Urothelium cell line (cell line): ENCODE measurements at regions not wholly inside any gene's neighbourhood (a gene's known extent, or its start where the extent isn't known, plus 50 kb on each side); places are given as distances from the start of the nearest gene placed in this dataset.
A peak's percentile ranks its signal among the peaks of the same experiment; 100 is the strongest.
"Not testable (repeated sequence)": the region's sequence is repeated elsewhere in the genome, so short reads cannot be mapped to it uniquely, and the experiment has no call there.

Source experiments
- DNase-seq: peaks from one replicate; pipeline ENCODE4 v3.0.0; 2011; ENCODE audit warnings: low spot score, mixed read lengths
- FAIRE-seq: peaks from 2 replicates; lab custom pipeline; 2011; peaks lifted over from hg19 to GRCh38; lab: Jason Lieb, UNC

DNA sequence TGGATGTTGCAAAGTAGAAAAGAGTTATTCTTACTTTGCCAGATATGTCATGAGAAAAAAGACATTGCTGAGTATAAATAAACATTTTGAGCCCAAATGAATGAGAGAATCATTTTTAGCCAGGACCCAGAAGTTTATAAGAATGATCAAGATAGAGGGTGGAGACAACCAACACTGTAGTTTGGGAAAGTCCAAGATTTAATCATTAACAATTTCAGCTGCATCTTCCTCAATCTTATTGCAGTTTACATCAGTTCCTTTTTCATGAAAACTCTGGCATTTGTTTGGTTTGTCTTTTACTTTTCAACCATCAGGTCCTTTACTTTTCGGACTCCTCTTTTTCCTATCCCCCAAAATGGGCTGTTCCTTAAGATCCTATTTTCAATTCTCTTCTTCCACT, 645.9 kb downstream of the ANKRD50 start:
- no peak for FAIRE-seq
- no peak for DNase-seq

DNA sequence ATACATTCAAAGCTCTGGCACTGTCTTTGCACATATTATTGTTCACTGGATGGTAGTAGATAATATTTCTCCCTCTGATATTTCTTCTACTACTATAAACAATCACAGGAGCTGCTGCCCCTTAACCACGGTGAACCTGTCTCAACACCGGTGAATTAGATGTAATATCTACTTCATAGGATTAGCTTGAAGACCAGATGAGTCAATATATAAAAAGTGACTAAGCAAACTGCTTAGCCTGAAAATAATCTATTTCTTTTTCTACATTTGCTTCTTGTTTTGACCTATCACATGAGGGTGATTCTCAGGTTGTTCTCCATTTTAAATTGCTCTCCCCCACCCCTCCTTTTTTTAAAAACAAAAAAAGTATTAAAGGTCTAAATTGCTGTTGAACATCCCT, 645.5 kb downstream of the ANKRD50 start:
- DNase-seq (no peak), FAIRE-seq (no peak)

DNA sequence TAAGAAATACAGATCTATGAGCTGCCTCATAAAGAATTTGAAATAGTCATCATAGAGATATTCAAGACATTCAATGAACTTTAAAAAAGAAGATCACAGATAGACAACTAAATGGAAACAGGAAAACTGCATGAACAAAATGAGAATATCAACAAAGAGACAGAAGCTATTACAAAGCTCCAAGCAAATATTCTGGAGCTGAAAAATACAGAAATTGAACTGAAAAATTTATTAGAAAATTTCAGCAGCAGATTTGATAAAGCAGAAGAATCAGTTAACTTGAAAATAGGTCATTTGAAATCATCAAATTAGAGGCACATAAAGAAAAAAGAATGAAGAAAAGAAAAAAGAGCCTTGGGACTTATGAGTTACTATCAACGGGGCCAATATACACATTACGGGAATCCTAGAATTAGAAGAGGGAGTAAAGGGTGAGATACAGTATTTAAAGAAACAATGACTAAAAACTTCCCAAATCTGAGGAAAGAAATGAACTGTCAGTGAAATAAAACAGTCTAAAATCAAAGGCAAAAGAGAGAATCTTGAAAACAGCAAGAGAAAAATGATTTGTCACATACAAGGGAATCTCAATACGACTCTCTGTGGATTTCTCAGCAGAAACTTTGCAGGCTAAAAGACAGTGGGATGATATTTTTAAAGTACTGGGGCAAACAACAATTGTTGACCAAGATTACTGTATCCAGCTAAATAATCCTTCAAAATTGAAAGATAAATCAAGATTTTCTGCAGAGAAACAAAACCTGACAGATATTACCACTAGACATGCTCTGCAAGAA, 641.6 kb downstream of the ANKRD50 start:
- no peak for DNase-seq
- no peak for FAIRE-seq

GRCh38 chr4:124075276-124075675, 637.3 kb downstream of the ANKRD50 start:
- FAIRE-seq, DNase-seq: not testable (repeated sequence)

- FAIRE-seq (no peak), DNase-seq (no peak)
These were observed 633.3 kb downstream of the ANKRD50 start for GRCh38 chr4:124079174-124079780.

GRCh38 chr4:124083711-124084110, 628.8 kb downstream of the ANKRD50 start:
- DNase-seq, result no peak
- no peak for FAIRE-seq

GRCh38 chr4:124085561-124086180, 626.9 kb downstream of the ANKRD50 start:
- DNase-seq (no peak), FAIRE-seq (no peak)

- FAIRE-seq, result no peak
These were observed 622.5 kb downstream of the ANKRD50 start for GRCh38 chr4:124090021-124090420.

DNA sequence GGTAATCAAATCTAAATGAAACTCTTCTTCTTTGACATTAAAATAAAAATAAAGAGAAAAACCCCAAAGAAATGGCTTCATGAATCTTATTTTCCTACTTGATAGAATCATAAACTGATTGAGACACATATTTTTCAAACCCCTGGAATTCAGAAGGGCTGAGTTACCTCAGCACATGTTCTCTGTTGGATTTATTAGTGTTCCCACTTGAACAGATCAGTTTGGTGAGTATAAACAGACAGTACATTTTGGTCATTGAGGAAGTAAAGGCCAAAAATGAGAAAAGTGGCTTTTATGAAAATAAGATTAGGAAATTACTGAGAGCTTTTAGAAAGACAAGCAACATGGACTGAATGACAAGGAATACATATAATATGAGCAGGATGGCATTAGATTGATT, 620.4 kb downstream of the ANKRD50 start:
- no peak for DNase-seq
- no peak for FAIRE-seq

More at GRCh38 chr4:124090021-124090420, 622.5 kb downstream of the ANKRD50 start:
- no peak for DNase-seq

DNA sequence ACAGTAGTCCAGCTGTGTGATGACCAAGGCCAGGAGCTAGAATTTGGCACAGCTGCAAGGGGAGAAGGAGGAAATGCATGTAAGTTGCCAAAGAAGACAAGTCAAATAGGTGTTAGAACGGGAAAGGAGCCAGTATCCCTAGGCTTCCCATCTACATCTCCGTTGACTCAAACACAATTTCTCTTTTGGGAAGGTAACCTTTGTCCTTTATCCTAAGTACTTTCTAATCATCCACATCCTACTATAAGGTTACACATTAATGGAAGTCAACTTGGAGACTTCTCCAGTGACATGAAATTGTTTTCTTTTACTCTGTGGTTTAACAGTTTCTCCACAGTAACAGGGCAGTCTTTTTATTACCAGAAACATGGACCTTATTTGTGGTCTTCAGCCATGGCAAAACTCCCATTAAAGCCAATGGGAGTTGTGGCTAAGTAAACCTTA, 620.0 kb downstream of the ANKRD50 start:
- FAIRE-seq (no peak), DNase-seq (no peak)

DNA sequence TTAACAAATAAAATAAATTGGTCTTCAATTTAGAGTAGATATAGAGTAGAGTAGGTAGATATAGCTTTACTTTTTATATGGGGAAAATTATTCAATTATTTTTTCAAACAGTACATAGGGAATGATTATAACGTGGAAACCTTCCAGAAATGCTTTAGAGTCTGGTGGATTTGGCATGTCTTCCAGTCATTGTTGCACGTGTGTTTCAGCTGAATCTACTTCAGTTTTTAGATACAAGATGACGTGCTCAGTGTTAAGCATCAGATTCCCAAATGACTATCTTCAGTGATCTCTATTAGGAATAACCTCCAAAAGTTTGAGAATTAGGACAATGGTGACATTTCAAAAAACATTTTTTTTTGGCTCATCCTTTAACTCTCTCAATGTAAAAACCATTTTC, 616.9 kb downstream of the ANKRD50 start:
- DNase-seq (no peak), FAIRE-seq (no peak)

DNA sequence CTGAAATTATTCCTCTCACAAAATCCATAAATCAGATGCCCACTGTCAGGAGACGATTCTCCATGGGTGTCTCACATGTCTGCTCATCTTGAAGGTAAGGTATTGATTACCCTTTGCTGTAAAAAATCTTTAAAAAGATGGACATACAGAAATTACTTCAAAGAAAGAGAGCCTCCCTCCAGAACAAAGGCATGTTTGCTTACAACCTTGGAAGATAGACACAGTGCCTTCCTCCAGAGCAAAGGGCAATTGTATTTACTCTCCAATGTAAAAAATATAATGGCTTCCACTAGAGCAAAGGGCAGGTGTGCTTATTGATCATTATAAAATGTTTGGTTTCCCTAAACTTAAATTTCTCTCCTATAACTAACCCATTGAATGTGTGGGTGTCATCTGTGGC, 616.2 kb downstream of the ANKRD50 start:
- no peak for FAIRE-seq

GRCh38 chr4:124097447-124097846, 615.1 kb downstream of the ANKRD50 start:
- FAIRE-seq, result no peak
- no peak for DNase-seq

More for the DNA sequence above, 616.2 kb downstream of the ANKRD50 start:
- no peak for DNase-seq

DNA sequence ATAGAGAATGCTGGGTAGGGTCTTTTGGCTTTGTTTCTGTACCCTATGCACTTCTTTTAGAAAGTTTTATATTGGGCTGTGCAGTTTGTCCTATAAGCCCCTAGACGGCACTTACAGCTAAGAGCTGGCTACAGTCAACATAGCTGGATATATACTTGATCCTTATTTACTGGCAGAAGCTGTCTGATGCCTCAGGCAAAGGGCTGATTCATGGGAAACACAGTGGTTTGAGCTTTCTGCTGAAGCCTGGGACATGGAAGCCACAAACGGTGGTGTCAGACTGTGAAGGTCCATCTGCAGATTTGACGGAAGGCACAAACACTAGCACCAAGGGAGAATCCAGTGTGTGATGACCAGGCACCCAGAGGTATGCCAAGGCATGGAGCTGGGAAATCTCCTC, 608.4 kb downstream of the ANKRD50 start:
- DNase-seq (no peak), FAIRE-seq (no peak)

DNA sequence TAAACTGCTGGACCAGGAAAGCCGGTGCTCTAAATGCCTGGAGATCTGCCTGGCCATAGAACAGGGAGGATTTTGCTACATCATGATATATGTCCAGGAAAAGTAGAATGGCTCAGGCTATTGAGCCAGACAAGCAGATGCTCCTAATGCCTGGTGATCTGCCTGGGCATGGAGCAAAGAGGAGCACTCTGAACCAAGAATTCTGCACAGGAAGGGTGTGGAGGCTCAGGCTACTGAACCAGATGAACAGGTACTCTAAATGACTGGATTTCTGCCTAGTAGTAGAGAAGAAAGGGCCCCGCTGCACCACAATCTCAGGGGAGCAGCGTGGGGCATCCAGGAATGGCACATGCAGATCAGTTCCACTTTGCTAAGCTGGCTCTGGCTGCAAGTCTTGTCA, 607.9 kb downstream of the ANKRD50 start:
- no peak for DNase-seq
- FAIRE-seq, result no peak

DNA sequence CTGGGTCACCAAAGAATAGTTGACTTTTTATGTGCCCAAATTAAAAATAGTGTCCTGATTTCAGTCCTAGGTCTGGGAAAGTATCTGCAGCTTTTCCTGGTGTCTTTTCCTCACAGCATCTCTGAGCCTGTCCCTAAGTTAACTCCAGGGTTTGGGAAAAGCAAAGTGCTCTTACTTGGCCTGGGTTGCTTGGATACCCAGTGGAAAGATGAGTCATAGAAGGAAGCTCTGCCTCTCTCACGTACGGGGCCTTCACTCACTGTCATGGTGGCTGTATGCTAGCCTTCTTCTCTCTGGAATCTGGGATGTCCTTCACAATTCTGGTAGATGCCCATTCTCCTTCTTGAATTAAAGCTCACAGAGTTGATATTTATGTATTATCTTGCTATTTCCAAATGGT, 607.3 kb downstream of the ANKRD50 start:
- DNase-seq, result peak; percentile 12
- no peak for FAIRE-seq

- DNase-seq, result no peak
- FAIRE-seq, result no peak
These were observed 601.1 kb downstream of the ANKRD50 start for GRCh38 chr4:124111411-124111810.

GRCh38 chr4:124111922-124112321, 600.6 kb downstream of the ANKRD50 start:
- no peak for FAIRE-seq

DNA sequence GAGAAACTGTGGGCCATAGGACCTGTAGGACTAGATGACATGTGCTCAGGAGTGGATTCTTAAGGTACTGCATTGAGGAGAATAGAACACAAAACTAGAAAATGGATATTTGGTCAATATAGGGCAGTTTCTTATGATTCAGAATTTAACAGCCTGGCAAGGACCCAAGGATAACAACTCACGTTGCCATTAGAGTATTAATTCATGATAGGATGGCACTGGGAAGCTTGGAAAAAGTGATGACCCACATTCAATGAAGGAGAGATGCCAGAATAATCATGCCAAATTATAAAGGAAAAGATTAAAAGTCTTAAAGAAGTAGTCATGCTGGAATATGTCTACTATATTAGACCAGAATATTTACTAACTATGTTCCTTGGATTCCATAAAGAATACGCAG, 594.5 kb downstream of the ANKRD50 start:
- FAIRE-seq (no peak), DNase-seq (no peak)

More at GRCh38 chr4:124111922-124112321, 600.6 kb downstream of the ANKRD50 start:
- DNase-seq, result peak; percentile 26

DNA sequence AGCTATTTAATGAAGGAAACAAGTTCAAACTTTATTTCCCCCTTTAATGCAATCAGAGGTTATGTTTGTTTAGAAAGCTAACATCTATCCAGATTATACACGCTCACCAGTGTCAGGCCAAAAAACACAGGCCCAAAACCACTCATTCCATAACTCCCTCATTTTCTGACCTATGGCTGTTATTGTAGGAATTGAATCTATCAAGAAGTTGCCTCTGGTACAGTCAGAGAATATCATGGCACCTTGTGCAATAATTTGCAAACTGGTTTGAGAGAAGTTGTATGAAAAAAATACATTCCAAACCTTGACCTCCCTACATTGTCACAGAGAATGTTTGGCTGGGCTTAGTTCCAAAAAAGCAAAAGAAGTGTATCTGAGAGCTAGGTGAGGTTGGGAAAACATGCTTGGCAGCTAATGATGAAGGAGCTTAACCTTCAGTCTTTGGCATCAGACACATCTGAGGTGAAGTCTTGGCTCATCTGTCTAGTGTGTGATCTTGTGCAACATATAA, 591.0 kb downstream of the ANKRD50 start:
- peak; percentile 8 for DNase-seq

GRCh38 chr4:124123181-124123580, 589.4 kb downstream of the ANKRD50 start:
- DNase-seq (no peak), FAIRE-seq (no peak)

More for the DNA sequence above, 591.0 kb downstream of the ANKRD50 start:
- no peak for FAIRE-seq

GRCh38 chr4:124123721-124124120, 588.8 kb downstream of the ANKRD50 start:
- FAIRE-seq, result no peak
- DNase-seq, result no peak
